ENCODE measurements at regions not wholly inside any gene's neighbourhood (a gene's known extent, or its start where the extent isn't known, plus 50 kb on each side); places are given as distances from the start of the nearest gene placed in this dataset.
"Not testable (repeated sequence)": the region's sequence is repeated elsewhere in the genome, so short reads cannot be mapped to it uniquely, and the experiment has no call there.

- FAIRE-seq: no peak
Observed at GRCh38 chr6:48378884-48379407, 267.9 kb upstream of the PTCHD4 start.

- no peak for FAIRE-seq
Observed at GRCh38 chr6:48377115-48377514, 266.1 kb upstream of the PTCHD4 start.

GRCh38 chr6:48371226-48371625, 260.2 kb upstream of the PTCHD4 start:
- not testable (repeated sequence) for FAIRE-seq

GRCh38 chr6:48369100-48369499, 258.1 kb upstream of the PTCHD4 start:
- no peak for FAIRE-seq

- FAIRE-seq: no peak
Observed at GRCh38 chr6:48325701-48326100, 214.7 kb upstream of the PTCHD4 start.

- no peak for FAIRE-seq
Observed at GRCh38 chr6:48318670-48319069, 207.7 kb upstream of the PTCHD4 start.

GRCh38 chr6:48315915-48316314, 204.9 kb upstream of the PTCHD4 start:
- FAIRE-seq: no peak

GRCh38 chr6:48315051-48315719, 204.2 kb upstream of the PTCHD4 start:
- FAIRE-seq: no peak

- no peak for FAIRE-seq
Observed at GRCh38 chr6:48311301-48311700, 200.3 kb upstream of the PTCHD4 start.

- FAIRE-seq: no peak
Observed at GRCh38 chr6:48307573-48307972, 196.6 kb upstream of the PTCHD4 start.

GRCh38 chr6:48290595-48290994, 179.6 kb upstream of the PTCHD4 start:
- no peak for FAIRE-seq

- FAIRE-seq: no peak
Observed at GRCh38 chr6:48289841-48290240, 178.8 kb upstream of the PTCHD4 start.

- no peak for FAIRE-seq
Observed at GRCh38 chr6:48281217-48281616, 170.2 kb upstream of the PTCHD4 start.

- FAIRE-seq: no peak
Observed at GRCh38 chr6:48280035-48280620, 169.1 kb upstream of the PTCHD4 start.

GRCh38 chr6:48278261-48278660, 167.3 kb upstream of the PTCHD4 start:
- FAIRE-seq: no peak

GRCh38 chr6:48272518-48272917, 161.5 kb upstream of the PTCHD4 start:
- no peak for FAIRE-seq

GRCh38 chr6:48255094-48255493, 144.1 kb upstream of the PTCHD4 start:
- FAIRE-seq: no peak

- no peak for FAIRE-seq
Observed at GRCh38 chr6:48249071-48249470, 138.1 kb upstream of the PTCHD4 start.

- no peak for FAIRE-seq
Observed at GRCh38 chr6:48243071-48243470, 132.1 kb upstream of the PTCHD4 start.

- no peak for FAIRE-seq
Observed at GRCh38 chr6:48240287-48240686, 129.3 kb upstream of the PTCHD4 start.

GRCh38 chr6:48236375-48236774, 125.4 kb upstream of the PTCHD4 start:
- FAIRE-seq: no peak

GRCh38 chr6:48233063-48233462, 122.1 kb upstream of the PTCHD4 start:
- FAIRE-seq: no peak

- no peak for FAIRE-seq
Observed at GRCh38 chr6:48229841-48230240, 118.8 kb upstream of the PTCHD4 start.

GRCh38 chr6:48222241-48222640, 111.2 kb upstream of the PTCHD4 start:
- no peak for FAIRE-seq

All from colon (tissue), 2 donors.